Liver (tissue), 8 donors: ENCODE measurements at regions not wholly inside any gene's neighbourhood (a gene's known extent, or its start where the extent isn't known, plus 50 kb on each side); places are given as distances from the start of the nearest gene placed in this dataset.

Experiments
- DNase-seq: peaks from one replicate; pipeline ENCODE4 v3.0.0-alpha.2; 2017; ENCODE audit warnings: low spot score
- H3K27ac ChIP-seq, 2 donors: one replicate each; pipeline ENCODE4 v1.7.0; 2013; ENCODE audit warnings: inconsistent platforms in 2 of 2, low read length in 2 of 2, control low read depth in 1 of 2, low read depth in 1 of 2, mild to moderate bottlenecking in 1 of 2
- H3K27me3 ChIP-seq, 4 donors: one replicate each; pipeline versions ENCODE4 v1.6.1 to v1.7.0; 2013; ENCODE audit warnings: low read length in 3 of 4, inconsistent platforms in 1 of 4, mild to moderate bottlenecking in 1 of 4, moderate library complexity in 1 of 4; ENCODE audit not compliant: control insufficient read depth in 4 of 4, insufficient read depth in 4 of 4
- H3K36me3 ChIP-seq, 4 donors: one replicate each; pipeline versions ENCODE4 v1.6.1 to v1.7.0; 2013; ENCODE audit warnings: low read length in 3 of 4, mild to moderate bottlenecking in 3 of 4, low read depth in 1 of 4, moderate library complexity in 1 of 4; ENCODE audit not compliant: control insufficient read depth in 4 of 4, insufficient read depth in 3 of 4
- H3K4me1 ChIP-seq, 4 donors: one replicate each; pipeline versions ENCODE4 v1.6.1 to v1.7.0; 2013; ENCODE audit warnings: low read length in 3 of 4, mild to moderate bottlenecking in 3 of 4, moderate library complexity in 1 of 4; ENCODE audit not compliant: control insufficient read depth in 4 of 4, insufficient read depth in 4 of 4
- H3K4me3 ChIP-seq, 3 donors: one replicate each; pipeline versions ENCODE4 v1.6.1 to v1.7.0; 2013; ENCODE audit warnings: low read length in 3 of 3, control low read depth in 1 of 3, low read depth in 1 of 3, mild to moderate bottlenecking in 1 of 3
- H3K9ac ChIP-seq, 2 donors: one replicate each; pipeline ENCODE4 v1.7.0; 2013; ENCODE audit warnings: low read length in 2 of 2, mild to moderate bottlenecking in 2 of 2, moderate library complexity in 2 of 2, control low read depth in 1 of 2, low read depth in 1 of 2
- H3K9me3 ChIP-seq, 4 donors: one replicate each; pipeline versions ENCODE4 v1.6.1 to v1.7.0; 2013; ENCODE audit warnings: low read length in 3 of 4; ENCODE audit not compliant: control insufficient read depth in 4 of 4
- CTCF ChIP-seq: fragments of 150-350 bp; IDR thresholded peaks from 2 replicates; pipeline ENCODE4 v1.5.1; 2017; ENCODE audit warnings: improper control_type of control experiment, low read depth, low read length; ENCODE audit not compliant: missing input control
- EGR1 ChIP-seq, 2 donors: IDR thresholded peaks; 2 replicates each; pipeline ENCODE4 v1.6.1; 2016 to 2018; ENCODE audit warnings: antibody characterized with exemption in 2 of 2, low read depth in 2 of 2
- FOXA1 ChIP-seq: IDR thresholded peaks from 2 replicates; pipeline ENCODE4 v1.6.1; 2016; ENCODE audit warnings: antibody characterized with exemption
- FOXA2 ChIP-seq: IDR thresholded peaks from 2 replicates; pipeline ENCODE4 v1.6.1; 2016; ENCODE audit warnings: antibody characterized with exemption
- GABPA ChIP-seq, 2 donors: IDR thresholded peaks in 1 of 2; conservative IDR thresholded peaks in 1 of 2; 2 replicates each; pipeline ENCODE4 v1.6.1; 2016; ENCODE audit warnings: antibody characterized with exemption in 2 of 2, mild to moderate bottlenecking in 1 of 2, moderate library complexity in 1 of 2
- HNF4A ChIP-seq, 2 donors: conservative IDR thresholded peaks; 2 replicates each; pipeline ENCODE4 v1.6.1; 2016; ENCODE audit warnings: antibody characterized with exemption in 2 of 2, mild to moderate bottlenecking in 2 of 2
- HNF4G ChIP-seq: IDR thresholded peaks from 2 replicates; pipeline ENCODE4 v1.6.1; 2016; ENCODE audit warnings: antibody characterized with exemption
- JUND ChIP-seq, 2 donors: IDR thresholded peaks; 2 replicates each; pipeline ENCODE4 v1.6.1; 2016; ENCODE audit warnings: antibody characterized with exemption in 2 of 2
- NR2F2 ChIP-seq: IDR thresholded peaks from 2 replicates; pipeline ENCODE4 v1.6.1; 2016; ENCODE audit warnings: antibody characterized with exemption
- RAD21 ChIP-seq, 2 donors: IDR thresholded peaks; 2 replicates each; pipeline ENCODE4 v1.6.1; 2016; ENCODE audit warnings: antibody characterized with exemption in 2 of 2, mild to moderate bottlenecking in 2 of 2
- RXRA ChIP-seq, 2 donors: IDR thresholded peaks; 2 replicates each; pipeline ENCODE4 v1.6.1; 2017 to 2018; ENCODE audit warnings: antibody characterized with exemption in 2 of 2, mild to moderate bottlenecking in 1 of 2
- SP1 ChIP-seq: IDR thresholded peaks from 2 replicates; pipeline ENCODE4 v1.6.1; 2018; ENCODE audit warnings: antibody characterized with exemption, mild to moderate bottlenecking
- TAF1 ChIP-seq: conservative IDR thresholded peaks from 2 replicates; pipeline ENCODE4 v1.6.1; 2016; ENCODE audit warnings: antibody characterized with exemption, mild to moderate bottlenecking
- YY1 ChIP-seq: IDR thresholded peaks from 2 replicates; pipeline ENCODE4 v1.6.1; 2016; ENCODE audit warnings: antibody characterized with exemption, mild to moderate bottlenecking
- ZBTB33 ChIP-seq: IDR thresholded peaks from 2 replicates; pipeline ENCODE4 v1.6.1; 2016; ENCODE audit warnings: antibody characterized with exemption
- WGBS: extraction: QIAGEN DNeasy Blood & Tissue Kit; methylation state at CpG from one replicate; pipeline ENCODE4 v1.1.7; 2013; 5-methylcytosine and 5-hydroxymethylcytosine counted together
- TF ChIP-seq, protein P1 (sequence below): IDR thresholded peaks from 2 replicates; pipeline ENCODE4 v1.6.1; 2016; ENCODE audit warnings: antibody characterized with exemption
- TF ChIP-seq, protein P2 (sequence below): IDR thresholded peaks from 2 replicates; pipeline ENCODE4 v1.6.1; 2016; ENCODE audit warnings: antibody characterized with exemption, mild to moderate bottlenecking
- donor health status: healthy.
- donor health status: healthy.
- donor health status: healthy.
- donor health status: healthy.
- donor health status: healthy.

DNA sequence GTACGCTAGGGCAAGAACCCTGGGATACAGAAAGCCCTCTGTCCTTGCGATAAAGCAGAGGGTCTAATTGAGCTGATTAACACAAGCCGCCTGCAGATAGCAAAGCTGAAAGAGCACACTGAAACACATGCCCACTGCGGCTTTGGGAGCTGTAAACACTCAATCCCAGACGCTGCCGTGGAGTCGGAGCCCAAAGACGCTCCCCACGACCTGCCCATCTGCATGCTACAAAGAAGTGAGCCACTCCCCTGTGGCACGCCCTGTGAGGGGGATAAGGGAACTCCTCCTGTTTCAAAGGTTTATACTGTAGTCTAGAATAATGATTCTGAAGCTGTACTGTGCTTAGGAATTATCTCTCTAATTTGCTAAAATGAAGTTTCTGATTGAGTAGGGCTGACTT is 985.6 kb upstream of the GHITM start:
- 70% methylated on average over 10 of the region's 10 CpGs for WGBS

More for the DNA sequence above, 985.6 kb upstream of the GHITM start:
- H3K4me3 ChIP-seq: no peak overlapping the region
- H3K4me1 ChIP-seq: no peaks in the 10 kb centered on the region
- no peak for DNase-seq
- H3K9me3 ChIP-seq: no peaks in the 10 kb centered on the region
- TF ChIP-seq HNF4G (no peak), FOXA1 (no peak), SP1 (no peak), ZBTB33 (no peak), GABPA (IDR thresholded peaks at IDR 0.05 in 1 of 2, conservative IDR thresholded peaks at IDR 0.05 in 1 of 2) (no peak), NR2F2 (no peak), HNF4A (conservative IDR thresholded peaks at IDR 0.05) (no peak), RXRA (IDR thresholded peaks at IDR 0.05) (no peak), FOXA2 (no peak), RAD21 (IDR thresholded peaks at IDR 0.05) (no peak), TAF1 (no peak), CTCF (no peak), YY1 (no peak), EGR1 (IDR thresholded peaks at IDR 0.05; ENCODE audit: low read depth in 2 of 2) (no peak), JUND (IDR thresholded peaks at IDR 0.05) (no peak)
- TF ChIP-seq, protein P1, sequence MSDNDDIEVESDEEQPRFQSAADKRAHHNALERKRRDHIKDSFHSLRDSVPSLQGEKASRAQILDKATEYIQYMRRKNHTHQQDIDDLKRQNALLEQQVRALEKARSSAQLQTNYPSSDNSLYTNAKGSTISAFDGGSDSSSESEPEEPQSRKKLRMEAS: no peak
- TF ChIP-seq, protein P2, sequence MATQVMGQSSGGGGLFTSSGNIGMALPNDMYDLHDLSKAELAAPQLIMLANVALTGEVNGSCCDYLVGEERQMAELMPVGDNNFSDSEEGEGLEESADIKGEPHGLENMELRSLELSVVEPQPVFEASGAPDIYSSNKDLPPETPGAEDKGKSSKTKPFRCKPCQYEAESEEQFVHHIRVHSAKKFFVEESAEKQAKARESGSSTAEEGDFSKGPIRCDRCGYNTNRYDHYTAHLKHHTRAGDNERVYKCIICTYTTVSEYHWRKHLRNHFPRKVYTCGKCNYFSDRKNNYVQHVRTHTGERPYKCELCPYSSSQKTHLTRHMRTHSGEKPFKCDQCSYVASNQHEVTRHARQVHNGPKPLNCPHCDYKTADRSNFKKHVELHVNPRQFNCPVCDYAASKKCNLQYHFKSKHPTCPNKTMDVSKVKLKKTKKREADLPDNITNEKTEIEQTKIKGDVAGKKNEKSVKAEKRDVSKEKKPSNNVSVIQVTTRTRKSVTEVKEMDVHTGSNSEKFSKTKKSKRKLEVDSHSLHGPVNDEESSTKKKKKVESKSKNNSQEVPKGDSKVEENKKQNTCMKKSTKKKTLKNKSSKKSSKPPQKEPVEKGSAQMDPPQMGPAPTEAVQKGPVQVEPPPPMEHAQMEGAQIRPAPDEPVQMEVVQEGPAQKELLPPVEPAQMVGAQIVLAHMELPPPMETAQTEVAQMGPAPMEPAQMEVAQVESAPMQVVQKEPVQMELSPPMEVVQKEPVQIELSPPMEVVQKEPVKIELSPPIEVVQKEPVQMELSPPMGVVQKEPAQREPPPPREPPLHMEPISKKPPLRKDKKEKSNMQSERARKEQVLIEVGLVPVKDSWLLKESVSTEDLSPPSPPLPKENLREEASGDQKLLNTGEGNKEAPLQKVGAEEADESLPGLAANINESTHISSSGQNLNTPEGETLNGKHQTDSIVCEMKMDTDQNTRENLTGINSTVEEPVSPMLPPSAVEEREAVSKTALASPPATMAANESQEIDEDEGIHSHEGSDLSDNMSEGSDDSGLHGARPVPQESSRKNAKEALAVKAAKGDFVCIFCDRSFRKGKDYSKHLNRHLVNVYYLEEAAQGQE: no peak
- no peaks in the 10 kb centered on the region for H3K27me3 ChIP-seq
- H3K9ac ChIP-seq: no peak overlapping the region
- no peak overlapping the region for H3K27ac ChIP-seq
- no peaks in the 10 kb centered on the region for H3K36me3 ChIP-seq
